ENCODE measurements at regions not wholly inside any gene's neighbourhood (a gene's known extent, or its start where the extent isn't known, plus 50 kb on each side); places are given as distances from the start of the nearest gene placed in this dataset.

- TF ChIP-seq CTCF (IDR thresholded peaks at IDR 0.05), result no peak
- H3K27ac ChIP-seq, result no peak overlapping the region
- ATAC-seq, result no peak
- intact Hi-C loops (cut with DNase I), result no loop called here
- H3K4me1 ChIP-seq, result no peaks in the 10 kb centered on the region
- 54 to 70% (median 66%) methylated on average over 3 of the region's 3 CpGs for WGBS, 3 donors
- H3K27me3 ChIP-seq (ENCODE audit: insufficient read depth in 3 of 3, low read length in 2 of 3), result no peaks in the 10 kb centered on the region
- H3K4me3 ChIP-seq, result no peak overlapping the region
- DNase-seq, result no peak
- no peaks in the 10 kb centered on the region for H3K9me3 ChIP-seq
- no peaks in the 10 kb centered on the region for H3K36me3 ChIP-seq (ENCODE audit: insufficient read depth in 1 of 2, low read depth in 1 of 2)
Measured at GRCh38 chr9:12980085-12980851, 205.4 kb downstream of the LURAP1L start.

GRCh38 chr9:12988258-12988657 is 213.4 kb downstream of the LURAP1L start:
- no peak for TF ChIP-seq CTCF (IDR thresholded peaks at IDR 0.05)
- ATAC-seq (no peak), DNase-seq (no peak)
- intact Hi-C loops (cut with DNase I), result no loop called here
- Histone ChIP-seq H3K27ac (no peak overlapping the region), H3K27me3 (ENCODE audit: insufficient read depth in 3 of 3, low read length in 2 of 3) (no peaks in the 10 kb centered on the region), H3K4me1 (no peaks in the 10 kb centered on the region), H3K4me3 (no peak overlapping the region), H3K36me3 (ENCODE audit: insufficient read depth in 1 of 2, low read depth in 1 of 2) (no peaks in the 10 kb centered on the region), H3K9me3 (no peaks in the 10 kb centered on the region)
- 85 to 95% (median 92%) methylated on average over 1 of the region's 1 CpG for WGBS, 3 donors

- Histone ChIP-seq H3K9me3 (no peaks in the 10 kb centered on the region), H3K27me3 (ENCODE audit: insufficient read depth in 3 of 3, low read length in 2 of 3) (no peaks in the 10 kb centered on the region), H3K4me3 (no peak overlapping the region), H3K27ac (no peak overlapping the region), H3K36me3 (ENCODE audit: insufficient read depth in 1 of 2, low read depth in 1 of 2) (no peaks in the 10 kb centered on the region), H3K4me1 (no peaks in the 10 kb centered on the region)
- ATAC-seq (no peak), DNase-seq (no peak)
- no peak for TF ChIP-seq CTCF (IDR thresholded peaks at IDR 0.05)
- intact Hi-C loops (cut with DNase I), result loop anchor here in 1 of 2 donors (10.0 kb wide), 1 partner anchor 265 kb away; no protein-coding TSS in a partner anchor
Measured at GRCh38 chr9:12989669-12990068, 214.8 kb downstream of the LURAP1L start.

GRCh38 chr9:12993466-12993865 is 218.6 kb downstream of the LURAP1L start:
- ATAC-seq (no peak), DNase-seq (no peak)
- WGBS, 3 donors, result 68 to 83% (median 70%) methylated on average over 2 of the region's 2 CpGs
- Histone ChIP-seq H3K27ac (no peak overlapping the region), H3K4me3 (no peak overlapping the region), H3K27me3 (ENCODE audit: insufficient read depth in 3 of 3, low read length in 2 of 3) (no peaks in the 10 kb centered on the region), H3K9me3 (no peaks in the 10 kb centered on the region), H3K4me1 (no peaks in the 10 kb centered on the region), H3K36me3 (ENCODE audit: insufficient read depth in 1 of 2, low read depth in 1 of 2) (no peaks in the 10 kb centered on the region)
- no peak for TF ChIP-seq CTCF (IDR thresholded peaks at IDR 0.05)
- intact Hi-C loops (cut with DNase I), result loop anchor here in 1 of 2 donors (10.0 kb wide), 1 partner anchor 269 kb away; no protein-coding TSS in a partner anchor

GRCh38 chr9:12997009-12997408 is 222.2 kb downstream of the LURAP1L start:
- ATAC-seq (no peak), DNase-seq (no peak)
- WGBS, 3 donors, result 5 to 11% (median 8%) methylated on average over 3 of the region's 3 CpGs
- Histone ChIP-seq H3K27me3 (ENCODE audit: insufficient read depth in 3 of 3, low read length in 2 of 3) (no peaks in the 10 kb centered on the region), H3K9me3 (no peaks in the 10 kb centered on the region), H3K4me1 (no peaks in the 10 kb centered on the region), H3K27ac (no peak overlapping the region), H3K36me3 (ENCODE audit: insufficient read depth in 1 of 2, low read depth in 1 of 2) (no peaks in the 10 kb centered on the region), H3K4me3 (no peak overlapping the region)
- TF ChIP-seq CTCF (IDR thresholded peaks at IDR 0.05), result no peak
- intact Hi-C loops (cut with DNase I), result loop anchor here in 1 of 2 donors (10.0 kb wide), 1 partner anchor 272 kb away; no protein-coding TSS in a partner anchor
